HUDEP-2 (cell line): ENCODE measurements at regions not wholly inside any gene's neighbourhood (a gene's known extent, or its start where the extent isn't known, plus 50 kb on each side); places are given as distances from the start of the nearest gene placed in this dataset.

Experiments
- DNase-seq, 76 experiments: peaks; one replicate each; lab custom pipeline; 2025; ENCODE audit not compliant: unreplicated experiment in 76 of 76; lab: John Stamatoyannopoulos, UW

- DNase-seq: no peak
Observed at GRCh38 chr5:52709167-52709925, 78.4 kb upstream of the ITGA1 start.

GRCh38 chr5:52710310-52710971 is 77.3 kb upstream of the ITGA1 start:
- DNase-seq: no peak

- no peak for DNase-seq
Observed at GRCh38 chr5:52710972-52711596, 76.6 kb upstream of the ITGA1 start.

- no peak for DNase-seq
Observed at GRCh38 chr5:52712354-52712753, 75.4 kb upstream of the ITGA1 start.

- no peak for DNase-seq
Observed at GRCh38 chr5:52725065-52725746, 62.5 kb upstream of the ITGA1 start.

- no peak for DNase-seq
Observed at GRCh38 chr5:52725808-52726207, 61.9 kb upstream of the ITGA1 start.

- no peak for DNase-seq
Observed at GRCh38 chr5:52727020-52727419, 60.7 kb upstream of the ITGA1 start.

GRCh38 chr5:52727576-52727975 is 60.1 kb upstream of the ITGA1 start:
- no peak for DNase-seq

- DNase-seq: no peak
Observed at GRCh38 chr5:52728224-52728623, 59.5 kb upstream of the ITGA1 start.

- no peak for DNase-seq
Observed at GRCh38 chr5:52728686-52729085, 59.0 kb upstream of the ITGA1 start.

- DNase-seq: no peak
Observed at GRCh38 chr5:52731274-52732027, 56.3 kb upstream of the ITGA1 start.

GRCh38 chr5:52734557-52734956 is 53.2 kb upstream of the ITGA1 start:
- no peak for DNase-seq

GRCh38 chr5:52735139-52735538 is 52.6 kb upstream of the ITGA1 start:
- no peak for DNase-seq
